Fibroblast of skin of left biceps (primary cell): ENCODE measurements at regions not wholly inside any gene's neighbourhood (a gene's known extent, or its start where the extent isn't known, plus 50 kb on each side); places are given as distances from the start of the nearest gene placed in this dataset.

Experiments used
- DNase-seq, 2 experiments: peaks; one replicate each; pipeline ENCODE4 v3.0.0-alpha.2; 2013; ENCODE audit warnings: low read depth in 2 of 2

- DNase-seq: no peak
These were observed 88.4 kb upstream of the SLC25A13 start for GRCh38 chr7:96410126-96410839.

GRCh38 chr7:96408881-96409280 lies 87.0 kb upstream of the SLC25A13 start:
- DNase-seq: no peak

GRCh38 chr7:96407427-96407826 lies 85.5 kb upstream of the SLC25A13 start:
- DNase-seq: no peak

GRCh38 chr7:96402913-96403312 lies 81.0 kb upstream of the SLC25A13 start:
- no peak for DNase-seq

- no peak for DNase-seq
These were observed 79.3 kb upstream of the SLC25A13 start for GRCh38 chr7:96401200-96401599.

- DNase-seq: no peak
These were observed 78.6 kb upstream of the SLC25A13 start for GRCh38 chr7:96400518-96400917.

GRCh38 chr7:96400001-96400400 lies 78.1 kb upstream of the SLC25A13 start:
- DNase-seq: no peak

GRCh38 chr7:96397936-96398598 lies 76.2 kb upstream of the SLC25A13 start:
- DNase-seq: no peak

GRCh38 chr7:96388620-96389383 lies 66.9 kb upstream of the SLC25A13 start:
- peak; percentile 23 to 28 for DNase-seq

- peak; percentile 32 to 37 for DNase-seq
These were observed 66.3 kb upstream of the SLC25A13 start for GRCh38 chr7:96388166-96388565.

GRCh38 chr7:96380111-96380512 lies 58.2 kb upstream of the SLC25A13 start:
- no peak for DNase-seq

- DNase-seq: no peak
These were observed 55.5 kb upstream of the SLC25A13 start for GRCh38 chr7:96377399-96377798.
